ENCODE measurements at regions not wholly inside any gene's neighbourhood (a gene's known extent, or its start where the extent isn't known, plus 50 kb on each side); places are given as distances from the start of the nearest gene placed in this dataset.

DNA sequence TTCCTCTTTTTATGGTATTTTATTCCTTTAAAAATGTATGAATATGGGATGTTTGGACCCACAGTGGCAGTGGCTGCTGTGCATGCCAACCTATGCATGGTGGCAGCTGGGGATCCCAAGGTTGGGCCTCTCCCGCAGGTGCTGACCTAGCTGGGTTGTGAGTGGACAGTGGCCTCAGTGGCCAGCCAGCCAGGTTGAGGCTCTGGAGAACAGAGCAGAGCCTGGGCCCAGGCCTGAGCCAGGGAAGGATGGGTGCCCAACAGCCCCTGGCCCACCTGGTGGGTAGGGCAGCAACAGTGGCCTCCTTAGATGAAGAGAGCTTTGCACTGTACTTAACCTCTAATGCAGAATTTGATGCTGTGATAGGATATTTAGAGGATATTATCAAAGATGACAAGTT, 624.8 kb downstream of the CHSY3 start:
- TF ChIP-seq, protein P1, sequence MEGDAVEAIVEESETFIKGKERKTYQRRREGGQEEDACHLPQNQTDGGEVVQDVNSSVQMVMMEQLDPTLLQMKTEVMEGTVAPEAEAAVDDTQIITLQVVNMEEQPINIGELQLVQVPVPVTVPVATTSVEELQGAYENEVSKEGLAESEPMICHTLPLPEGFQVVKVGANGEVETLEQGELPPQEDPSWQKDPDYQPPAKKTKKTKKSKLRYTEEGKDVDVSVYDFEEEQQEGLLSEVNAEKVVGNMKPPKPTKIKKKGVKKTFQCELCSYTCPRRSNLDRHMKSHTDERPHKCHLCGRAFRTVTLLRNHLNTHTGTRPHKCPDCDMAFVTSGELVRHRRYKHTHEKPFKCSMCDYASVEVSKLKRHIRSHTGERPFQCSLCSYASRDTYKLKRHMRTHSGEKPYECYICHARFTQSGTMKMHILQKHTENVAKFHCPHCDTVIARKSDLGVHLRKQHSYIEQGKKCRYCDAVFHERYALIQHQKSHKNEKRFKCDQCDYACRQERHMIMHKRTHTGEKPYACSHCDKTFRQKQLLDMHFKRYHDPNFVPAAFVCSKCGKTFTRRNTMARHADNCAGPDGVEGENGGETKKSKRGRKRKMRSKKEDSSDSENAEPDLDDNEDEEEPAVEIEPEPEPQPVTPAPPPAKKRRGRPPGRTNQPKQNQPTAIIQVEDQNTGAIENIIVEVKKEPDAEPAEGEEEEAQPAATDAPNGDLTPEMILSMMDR (IDR thresholded peaks at IDR 0.05; ENCODE audit: low read depth, low read length), result no peak
- Histone ChIP-seq H3K9me3 (no peaks in the 10 kb centered on the region), H3K4me1 (no peaks in the 10 kb centered on the region), H3K27me3 (no peaks in the 10 kb centered on the region), H3K4me3 (ENCODE audit: low read depth, low read length) (no peak overlapping the region), H3K36me3 (no peaks in the 10 kb centered on the region)
- no peak for DNase-seq

- H3K4me3 ChIP-seq (ENCODE audit: low read depth, low read length), result no peak overlapping the region
- no peaks in the 10 kb centered on the region for H3K36me3 ChIP-seq
- TF ChIP-seq, protein P1 (IDR thresholded peaks at IDR 0.05; ENCODE audit: low read depth, low read length), result no peak
- DNase-seq, result no peak
- H3K4me1 ChIP-seq, result no peaks in the 10 kb centered on the region
- no peaks in the 10 kb centered on the region for H3K27me3 ChIP-seq
- H3K9me3 ChIP-seq, result no peaks in the 10 kb centered on the region
These were observed 624.2 kb downstream of the CHSY3 start for GRCh38 chr5:130528474-130528873.

DNA sequence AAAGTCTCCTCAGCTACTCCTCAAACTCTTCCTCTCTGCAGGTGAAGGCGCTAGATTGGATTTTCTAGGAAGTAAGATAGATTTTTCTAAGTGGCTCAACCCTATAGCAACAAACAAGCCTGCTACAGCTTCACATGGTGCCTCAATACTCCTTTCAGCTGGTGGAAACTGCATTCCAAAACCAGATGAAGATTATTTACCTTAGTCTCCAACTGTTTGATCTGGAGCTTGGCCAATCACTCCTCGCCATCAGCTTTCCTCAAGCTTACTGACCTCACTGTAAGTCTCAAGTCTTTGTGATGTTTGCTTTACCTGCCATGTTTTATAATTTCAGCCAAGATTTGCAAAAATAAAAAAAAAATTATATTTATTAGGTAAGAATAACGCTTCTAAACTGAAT, 622.4 kb downstream of the CHSY3 start:
- H3K4me1 ChIP-seq, result no peaks in the 10 kb centered on the region
- no peak overlapping the region for H3K4me3 ChIP-seq (ENCODE audit: low read depth, low read length)
- no peaks in the 10 kb centered on the region for H3K27me3 ChIP-seq
- no peaks in the 10 kb centered on the region for H3K36me3 ChIP-seq
- no peaks in the 10 kb centered on the region for H3K9me3 ChIP-seq
- no peak for DNase-seq
- TF ChIP-seq, protein P1 (IDR thresholded peaks at IDR 0.05; ENCODE audit: low read depth, low read length), result no peak

DNA sequence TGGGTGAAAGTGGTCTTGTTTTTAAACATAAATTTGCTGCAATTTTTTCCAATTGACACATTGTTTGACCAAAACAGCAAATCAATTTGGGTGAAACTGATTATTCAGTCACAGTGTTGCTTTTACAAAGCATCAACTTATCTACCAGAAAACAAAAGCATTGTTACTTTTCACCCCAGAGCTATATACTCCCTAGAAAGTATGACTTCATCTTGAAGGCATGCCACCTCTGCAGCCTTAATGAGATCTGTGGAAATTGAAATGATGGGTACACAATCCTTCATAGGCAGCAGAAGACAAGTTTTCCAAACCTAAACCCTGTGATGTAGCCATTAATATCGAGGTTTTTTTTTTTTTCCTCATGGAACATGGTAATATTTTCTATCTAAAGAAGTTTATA, 615.9 kb downstream of the CHSY3 start:
- TF ChIP-seq, protein P1 (IDR thresholded peaks at IDR 0.05; ENCODE audit: low read depth, low read length), result no peak
- Histone ChIP-seq H3K36me3 (no peaks in the 10 kb centered on the region), H3K4me1 (no peaks in the 10 kb centered on the region), H3K9me3 (no peaks in the 10 kb centered on the region), H3K27me3 (no peaks in the 10 kb centered on the region), H3K4me3 (ENCODE audit: low read depth, low read length) (no peak overlapping the region)
- DNase-seq, result no peak

- Histone ChIP-seq H3K36me3 (no peaks in the 10 kb centered on the region), H3K4me3 (ENCODE audit: low read depth, low read length) (no peak overlapping the region), H3K9me3 (no peaks in the 10 kb centered on the region), H3K27me3 (no peaks in the 10 kb centered on the region), H3K4me1 (no peaks in the 10 kb centered on the region)
- no peak for DNase-seq
- TF ChIP-seq, protein P1 (IDR thresholded peaks at IDR 0.05; ENCODE audit: low read depth, low read length), result no peak
These were observed 610.9 kb downstream of the CHSY3 start for GRCh38 chr5:130514984-130515690.

- no peaks in the 10 kb centered on the region for H3K27me3 ChIP-seq
- no peaks in the 10 kb centered on the region for H3K9me3 ChIP-seq
- TF ChIP-seq, protein P1 (IDR thresholded peaks at IDR 0.05; ENCODE audit: low read depth, low read length), result no peak
- no peaks in the 10 kb centered on the region for H3K36me3 ChIP-seq
- no peak overlapping the region for H3K4me3 ChIP-seq (ENCODE audit: low read depth, low read length)
- DNase-seq, result no peak
- H3K4me1 ChIP-seq, result no peaks in the 10 kb centered on the region
These were observed 598.4 kb downstream of the CHSY3 start for GRCh38 chr5:130502702-130503101.

Data from BE2C (cell line).